Mesendoderm (in vitro differentiated cells): ENCODE measurements at regions not wholly inside any gene's neighbourhood (a gene's known extent, or its start where the extent isn't known, plus 50 kb on each side); places are given as distances from the start of the nearest gene placed in this dataset.

Source experiments
- DNase-seq: peaks from one replicate; pipeline ENCODE4 v3.0.0; 2013
- H2AK5ac ChIP-seq: 2 replicates; pipeline ENCODE4 v1.6.1; 2013; ENCODE audit warnings: low read length, inconsistent platforms
- H2BK120ac ChIP-seq: 2 replicates; pipeline ENCODE4 v1.6.1; 2013; ENCODE audit warnings: low read depth, mild to moderate bottlenecking, low read length, moderate library complexity, mixed read lengths
- H2BK15ac ChIP-seq: replicated peaks from 2 replicates; pipeline ENCODE4 v1.6.1; 2013; ENCODE audit warnings: low read depth, mild to moderate bottlenecking, moderate library complexity
- H2BK5ac ChIP-seq: 2 replicates; pipeline ENCODE4 v1.6.1; 2013; ENCODE audit warnings: low read length, inconsistent platforms
- H3K18ac ChIP-seq: 2 replicates; pipeline ENCODE4 v1.6.1; 2013; ENCODE audit warnings: mild to moderate bottlenecking, low read length, mixed read lengths
- H3K23ac ChIP-seq: one replicate; pipeline ENCODE4 v1.6.1; 2013; ENCODE audit warnings: low read length
- H3K27ac ChIP-seq: 2 replicates; pipeline ENCODE4 v1.5.1; 2013; ENCODE audit warnings: low read depth, mild to moderate bottlenecking, inconsistent platforms, low read length, moderate library complexity
- H3K27me3 ChIP-seq: 2 replicates; pipeline ENCODE4 v1.6.1; 2013; ENCODE audit warnings: low read length, control low read depth, mild to moderate bottlenecking, inconsistent platforms; ENCODE audit not compliant: insufficient read depth, poor library complexity
- H3K36me3 ChIP-seq: 2 replicates; pipeline ENCODE4 v1.6.1; 2013; ENCODE audit warnings: low read length, inconsistent platforms; ENCODE audit not compliant: control insufficient read depth, insufficient read depth
- H3K4ac ChIP-seq: one replicate; pipeline ENCODE4 v1.6.1; 2013; ENCODE audit warnings: low read depth, mild to moderate bottlenecking, low read length, moderate library complexity
- H3K4me1 ChIP-seq: 2 replicates; pipeline ENCODE4 v1.6.1; 2013; ENCODE audit warnings: low read depth, low read length, inconsistent platforms; ENCODE audit not compliant: control insufficient read depth
- H3K4me2 ChIP-seq: 2 replicates; pipeline ENCODE4 v1.6.1; 2013; ENCODE audit warnings: low read length
- H3K4me3 ChIP-seq: 2 replicates; pipeline ENCODE4 v1.5.1; 2013; ENCODE audit warnings: mild to moderate bottlenecking, low read length
- H3K56ac ChIP-seq: one replicate; pipeline ENCODE4 v1.6.1; 2013; ENCODE audit warnings: low read length
- H3K79me1 ChIP-seq: 2 replicates; pipeline ENCODE4 v1.6.1; 2013; ENCODE audit warnings: low read length, inconsistent platforms
- H3K79me2 ChIP-seq: 2 replicates; pipeline ENCODE4 v1.6.1; 2013; ENCODE audit warnings: mild to moderate bottlenecking, low read length; ENCODE audit not compliant: control insufficient read depth, insufficient read depth
- H3K9ac ChIP-seq: 2 replicates; pipeline ENCODE4 v1.6.1; 2013; ENCODE audit warnings: low read length, inconsistent platforms
- H4K5ac ChIP-seq: one replicate; pipeline ENCODE4 v1.6.1; 2013; ENCODE audit warnings: low read length
- H4K8ac ChIP-seq: one replicate; pipeline ENCODE4 v1.6.1; 2013; ENCODE audit warnings: low read depth, mild to moderate bottlenecking, control low read depth, low read length, moderate library complexity
- WGBS: extraction: QIAGEN DNeasy Blood & Tissue Kit; methylation state at CpG from one replicate; pipeline ENCODE4 v1.1.7; 2013; ENCODE audit warnings: low lambda C conversion rate, missing lambda C conversion rate; ENCODE audit not compliant: insufficient coverage; ENCODE audit errors: extremely low coverage; 5-methylcytosine and 5-hydroxymethylcytosine counted together

- no peak for DNase-seq
- no peak overlapping the region for H3K4me3 ChIP-seq
- no peaks in the 10 kb centered on the region for H3K79me1 ChIP-seq
- H3K4ac ChIP-seq, result no peak overlapping the region
- no peak overlapping the region for H3K56ac ChIP-seq
- WGBS, result no CpG with 5 or more reads among the region's 1 CpG
- H2BK120ac ChIP-seq, result no peak overlapping the region
- no peak overlapping the region for H3K9ac ChIP-seq
- H2AK5ac ChIP-seq, result no peak overlapping the region
- H2BK15ac ChIP-seq, result no peak overlapping the region
- H3K23ac ChIP-seq, result no peak overlapping the region
- H3K79me2 ChIP-seq, result no peaks in the 10 kb centered on the region
- H2BK5ac ChIP-seq, result no peak overlapping the region
- no peak overlapping the region for H4K5ac ChIP-seq
- H3K4me2 ChIP-seq, result no peak overlapping the region
- H3K4me1 ChIP-seq, result no peaks in the 10 kb centered on the region
- no peaks in the 10 kb centered on the region for H3K27me3 ChIP-seq
- no peaks in the 10 kb centered on the region for H3K36me3 ChIP-seq
- H3K18ac ChIP-seq, result no peak overlapping the region
- H4K8ac ChIP-seq, result no peak overlapping the region
- H3K27ac ChIP-seq, result no peak overlapping the region
These were observed 57.5 kb upstream of the CABCOCO1 start for GRCh38 chr10:61605221-61605620.

- Histone ChIP-seq H3K4me2 (no peak overlapping the region), H3K18ac (no peak overlapping the region), H4K5ac (no peak overlapping the region), H3K9ac (no peak overlapping the region), H2BK15ac (no peak overlapping the region), H3K79me1 (no peaks in the 10 kb centered on the region), H3K36me3 (no peaks in the 10 kb centered on the region), H2BK120ac (no peak overlapping the region), H2AK5ac (no peak overlapping the region), H3K4me3 (no peak overlapping the region), H3K79me2 (no peaks in the 10 kb centered on the region), H4K8ac (no peak overlapping the region), H3K4me1 (no peaks in the 10 kb centered on the region), H3K23ac (no peak overlapping the region), H2BK5ac (no peak overlapping the region), H3K56ac (no peak overlapping the region), H3K27me3 (no peaks in the 10 kb centered on the region), H3K4ac (no peak overlapping the region), H3K27ac (no peak overlapping the region)
- DNase-seq, result no peak
- WGBS, result no CpG with 5 or more reads among the region's 1 CpG
These were observed 62.3 kb upstream of the CABCOCO1 start for GRCh38 chr10:61600399-61600798.

- Histone ChIP-seq H3K4me1 (no peaks in the 10 kb centered on the region), H3K36me3 (no peaks in the 10 kb centered on the region), H4K8ac (no peak overlapping the region), H3K79me2 (no peaks in the 10 kb centered on the region), H4K5ac (no peak overlapping the region), H3K9ac (no peak overlapping the region), H2BK5ac (no peak overlapping the region), H3K4me3 (no peak overlapping the region), H3K27ac (no peak overlapping the region), H3K56ac (no peak overlapping the region), H3K4ac (no peak overlapping the region), H3K79me1 (no peaks in the 10 kb centered on the region), H3K23ac (no peak overlapping the region), H3K27me3 (no peaks in the 10 kb centered on the region), H3K4me2 (no peak overlapping the region), H2AK5ac (no peak overlapping the region), H3K18ac (no peak overlapping the region), H2BK15ac (no peak overlapping the region), H2BK120ac (no peak overlapping the region)
- peak; percentile 19 for DNase-seq
- WGBS, result no CpG with 5 or more reads among the region's 1 CpG
These were observed 68.3 kb upstream of the CABCOCO1 start for GRCh38 chr10:61594430-61594829.

GRCh38 chr10:61592581-61592980, 70.1 kb upstream of the CABCOCO1 start:
- H2BK120ac ChIP-seq, result no peak overlapping the region

GRCh38 chr10:61589547-61590243, 73.0 kb upstream of the CABCOCO1 start:
- DNase-seq, result no peak
- H3K4me2 ChIP-seq, result no peak overlapping the region
- no peak overlapping the region for H4K8ac ChIP-seq
- no peak overlapping the region for H3K9ac ChIP-seq
- WGBS, result no CpG with 5 or more reads among the region's 5 CpGs
- H4K5ac ChIP-seq, result no peak overlapping the region
- H3K79me2 ChIP-seq, result no peaks in the 10 kb centered on the region
- H3K23ac ChIP-seq, result no peak overlapping the region
- no peaks in the 10 kb centered on the region for H3K36me3 ChIP-seq
- no peaks in the 10 kb centered on the region for H3K4me1 ChIP-seq
- H3K56ac ChIP-seq, result no peak overlapping the region
- no peak overlapping the region for H3K4me3 ChIP-seq
- H2BK15ac ChIP-seq, result no peak overlapping the region
- no peaks in the 10 kb centered on the region for H3K79me1 ChIP-seq
- H2BK120ac ChIP-seq, result no peak overlapping the region
- no peak overlapping the region for H3K27ac ChIP-seq
- H3K4ac ChIP-seq, result no peak overlapping the region
- no peak overlapping the region for H2BK5ac ChIP-seq
- no peaks in the 10 kb centered on the region for H3K27me3 ChIP-seq
- H3K18ac ChIP-seq, result no peak overlapping the region
- no peak overlapping the region for H2AK5ac ChIP-seq

More at GRCh38 chr10:61592581-61592980, 70.1 kb upstream of the CABCOCO1 start:
- no peak overlapping the region for H3K18ac ChIP-seq
- no peak overlapping the region for H4K8ac ChIP-seq
- no peaks in the 10 kb centered on the region for H3K79me2 ChIP-seq
- H3K79me1 ChIP-seq, result no peaks in the 10 kb centered on the region
- no peak overlapping the region for H3K4me2 ChIP-seq
- no peaks in the 10 kb centered on the region for H3K4me1 ChIP-seq
- H4K5ac ChIP-seq, result no peak overlapping the region
- no CpG with 5 or more reads among the region's 2 CpGs for WGBS
- no peak overlapping the region for H2BK5ac ChIP-seq
- no peaks in the 10 kb centered on the region for H3K27me3 ChIP-seq
- H3K23ac ChIP-seq, result no peak overlapping the region
- DNase-seq, result peak; percentile 68
- H3K27ac ChIP-seq, result no peak overlapping the region
- H3K4me3 ChIP-seq, result no peak overlapping the region
- H3K4ac ChIP-seq, result no peak overlapping the region
- H3K36me3 ChIP-seq, result no peaks in the 10 kb centered on the region
- no peak overlapping the region for H3K56ac ChIP-seq
- no peak overlapping the region for H2AK5ac ChIP-seq
- H2BK15ac ChIP-seq, result no peak overlapping the region
- H3K9ac ChIP-seq, result no peak overlapping the region

GRCh38 chr10:61588770-61589211, 73.9 kb upstream of the CABCOCO1 start:
- no peak overlapping the region for H2BK5ac ChIP-seq
- H3K56ac ChIP-seq, result no peak overlapping the region
- no peaks in the 10 kb centered on the region for H3K27me3 ChIP-seq
- H2BK15ac ChIP-seq, result no peak overlapping the region
- H4K5ac ChIP-seq, result no peak overlapping the region
- H3K79me2 ChIP-seq, result no peaks in the 10 kb centered on the region
- no peak for DNase-seq
- H3K36me3 ChIP-seq, result no peaks in the 10 kb centered on the region
- no peak overlapping the region for H3K4me2 ChIP-seq
- no CpG with 5 or more reads among the region's 6 CpGs for WGBS
- H3K4ac ChIP-seq, result no peak overlapping the region
- no peaks in the 10 kb centered on the region for H3K4me1 ChIP-seq
- H3K18ac ChIP-seq, result no peak overlapping the region
- H3K4me3 ChIP-seq, result no peak overlapping the region
- no peak overlapping the region for H2BK120ac ChIP-seq
- H3K9ac ChIP-seq, result no peak overlapping the region
- H3K23ac ChIP-seq, result no peak overlapping the region
- no peaks in the 10 kb centered on the region for H3K79me1 ChIP-seq
- H2AK5ac ChIP-seq, result no peak overlapping the region
- H4K8ac ChIP-seq, result no peak overlapping the region
- no peak overlapping the region for H3K27ac ChIP-seq
